ENCODE measurements at regions not wholly inside any gene's neighbourhood (a gene's known extent, or its start where the extent isn't known, plus 50 kb on each side); places are given as distances from the start of the nearest gene placed in this dataset.
"Not testable (repeated sequence)": the region's sequence is repeated elsewhere in the genome, so short reads cannot be mapped to it uniquely, and the experiment has no call there.

- H3K4me1 Mint-ChIP-seq, result no peaks in the 10 kb centered on the region
- no peak for ATAC-seq (ENCODE audit: low read depth)
- H3K27ac Mint-ChIP-seq, result no peak overlapping the region
- peaks cover 7% of the 10 kb centered on the region for H3K9me3 Mint-ChIP-seq
- intact Hi-C loops (cut with micrococcal nuclease), result no loop called here
- no peak for DNase-seq
- no peak for TF ChIP-seq CTCF (IDR thresholded peaks at IDR 0.05)
- CTCF ChIA-PET, result no interaction called here
- H3K4me3 Mint-ChIP-seq, result no peak overlapping the region
- no peaks in the 10 kb centered on the region for H3K27me3 Mint-ChIP-seq
- POLR2A ChIA-PET, result no interaction called here
- H3K36me3 Mint-ChIP-seq (ENCODE audit: low read depth), result no peaks in the 10 kb centered on the region
These were observed 210.0 kb downstream of the SHOX start for GRCh38 chrX:840556-840955.

- DNase-seq; H3K9me3 Mint-ChIP-seq; H3K27ac Mint-ChIP-seq; H3K4me1 Mint-ChIP-seq; CTCF ChIA-PET; POLR2A ChIA-PET; H3K27me3 Mint-ChIP-seq; intact Hi-C loops (cut with micrococcal nuclease); H3K4me3 Mint-ChIP-seq; ATAC-seq (ENCODE audit: low read depth); H3K36me3 Mint-ChIP-seq (ENCODE audit: low read depth): not testable (repeated sequence)
These were observed 208.1 kb downstream of the SHOX start for GRCh38 chrX:838666-839065.

GRCh38 chrX:835857-836256, 205.3 kb downstream of the SHOX start:
- H3K27ac Mint-ChIP-seq; POLR2A ChIA-PET; H3K36me3 Mint-ChIP-seq (ENCODE audit: low read depth); H3K4me3 Mint-ChIP-seq; DNase-seq; CTCF ChIA-PET; H3K27me3 Mint-ChIP-seq; intact Hi-C loops (cut with micrococcal nuclease); H3K4me1 Mint-ChIP-seq; ATAC-seq (ENCODE audit: low read depth): not testable (repeated sequence)
- H3K9me3 Mint-ChIP-seq, result peaks cover 10% of the 10 kb centered on the region

GRCh38 chrX:830532-830931, 199.9 kb downstream of the SHOX start:
- H3K36me3 Mint-ChIP-seq (ENCODE audit: low read depth), result no peaks in the 10 kb centered on the region
- no peak for TF ChIP-seq CTCF (IDR thresholded peaks at IDR 0.05)
- no peaks in the 10 kb centered on the region for H3K4me1 Mint-ChIP-seq
- intact Hi-C loops (cut with micrococcal nuclease), result no loop called here
- no peaks in the 10 kb centered on the region for H3K27me3 Mint-ChIP-seq
- ChIA-PET CTCF (no interaction called here), POLR2A (no interaction called here)
- DNase-seq (no peak), ATAC-seq (ENCODE audit: low read depth) (no peak)
- no peak overlapping the region for H3K27ac Mint-ChIP-seq
- peaks cover 3% of the 10 kb centered on the region for H3K9me3 Mint-ChIP-seq
- no peak overlapping the region for H3K4me3 Mint-ChIP-seq

GRCh38 chrX:829145-829544, 198.6 kb downstream of the SHOX start:
- H3K4me1 Mint-ChIP-seq, result no peaks in the 10 kb centered on the region

GRCh38 chrX:828411-828959, 197.9 kb downstream of the SHOX start:
- ATAC-seq (ENCODE audit: low read depth) (no peak), DNase-seq (no peak)
- intact Hi-C loops (cut with micrococcal nuclease), result no loop called here
- Mint-ChIP-seq H3K36me3 (ENCODE audit: low read depth) (no peaks in the 10 kb centered on the region), H3K4me1 (no peaks in the 10 kb centered on the region), H3K9me3 (peaks cover 1% of the 10 kb centered on the region), H3K27ac (no peak overlapping the region), H3K27me3 (no peaks in the 10 kb centered on the region), H3K4me3 (no peak overlapping the region)
- ChIA-PET POLR2A (no interaction called here), CTCF (no interaction called here)
- no peak for TF ChIP-seq CTCF (IDR thresholded peaks at IDR 0.05)

More at GRCh38 chrX:829145-829544, 198.6 kb downstream of the SHOX start:
- POLR2A ChIA-PET, result no interaction called here
- Mint-ChIP-seq H3K4me3 (no peak overlapping the region), H3K36me3 (ENCODE audit: low read depth) (no peaks in the 10 kb centered on the region), H3K27me3 (no peaks in the 10 kb centered on the region), H3K9me3 (peaks cover 2% of the 10 kb centered on the region), H3K27ac (no peak overlapping the region)
- DNase-seq (no peak), ATAC-seq (ENCODE audit: low read depth) (no peak)
- no peak for TF ChIP-seq CTCF (IDR thresholded peaks at IDR 0.05)
- intact Hi-C loops (cut with micrococcal nuclease), result no loop called here
- CTCF ChIA-PET, result no interaction called here
